Thyroid gland (tissue), 4 donors: ENCODE measurements at regions not wholly inside any gene's neighbourhood (a gene's known extent, or its start where the extent isn't known, plus 50 kb on each side); places are given as distances from the start of the nearest gene placed in this dataset.

Source experiments
- POLR2A ChIP-seq, 2 donors: fragments of 450-650 bp; IDR thresholded peaks; one replicate each; pipeline ENCODE4 v1.6.1; 2017; ENCODE audit warnings: antibody characterized with exemption in 2 of 2, mild to moderate bottlenecking in 2 of 2, moderate library complexity in 1 of 2
- TF ChIP-seq, protein P1 (sequence below), 6 experiments: fragments of 200-600 bp in 3 of 6; fragments of 450-650 bp in 3 of 6; sonication (generic) in 3 of 6; IDR thresholded peaks; one replicate each; pipeline ENCODE4 v1.5.1; 2016 to 2019; ENCODE audit warnings: antibody characterized with exemption in 6 of 6, mild to moderate bottlenecking in 2 of 6, inconsistent platforms in 1 of 6, moderate library complexity in 1 of 6

DNA sequence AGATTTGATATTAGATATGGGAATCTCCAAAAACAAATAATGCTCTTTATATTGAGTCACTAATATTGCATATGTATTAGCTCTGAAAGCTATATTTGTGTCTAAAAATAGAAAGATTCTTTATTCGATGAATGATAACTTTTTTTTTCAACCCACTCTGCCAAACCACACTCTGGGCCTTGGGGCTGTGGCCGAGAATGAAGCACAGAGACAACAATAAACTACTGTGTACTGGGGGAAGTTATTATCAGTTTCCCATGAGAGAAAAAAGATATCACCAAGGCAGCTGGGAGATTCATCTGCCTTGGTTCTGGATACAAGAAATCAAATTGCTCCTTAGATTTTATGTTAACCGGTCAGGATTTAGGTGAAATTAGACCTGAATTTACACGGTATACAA lies 762.2 kb downstream of the SUCLG1 start:
- TF ChIP-seq POLR2A (IDR thresholded peaks at IDR 0.05), result no peak
- TF ChIP-seq, protein P1, sequence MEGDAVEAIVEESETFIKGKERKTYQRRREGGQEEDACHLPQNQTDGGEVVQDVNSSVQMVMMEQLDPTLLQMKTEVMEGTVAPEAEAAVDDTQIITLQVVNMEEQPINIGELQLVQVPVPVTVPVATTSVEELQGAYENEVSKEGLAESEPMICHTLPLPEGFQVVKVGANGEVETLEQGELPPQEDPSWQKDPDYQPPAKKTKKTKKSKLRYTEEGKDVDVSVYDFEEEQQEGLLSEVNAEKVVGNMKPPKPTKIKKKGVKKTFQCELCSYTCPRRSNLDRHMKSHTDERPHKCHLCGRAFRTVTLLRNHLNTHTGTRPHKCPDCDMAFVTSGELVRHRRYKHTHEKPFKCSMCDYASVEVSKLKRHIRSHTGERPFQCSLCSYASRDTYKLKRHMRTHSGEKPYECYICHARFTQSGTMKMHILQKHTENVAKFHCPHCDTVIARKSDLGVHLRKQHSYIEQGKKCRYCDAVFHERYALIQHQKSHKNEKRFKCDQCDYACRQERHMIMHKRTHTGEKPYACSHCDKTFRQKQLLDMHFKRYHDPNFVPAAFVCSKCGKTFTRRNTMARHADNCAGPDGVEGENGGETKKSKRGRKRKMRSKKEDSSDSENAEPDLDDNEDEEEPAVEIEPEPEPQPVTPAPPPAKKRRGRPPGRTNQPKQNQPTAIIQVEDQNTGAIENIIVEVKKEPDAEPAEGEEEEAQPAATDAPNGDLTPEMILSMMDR (IDR thresholded peaks at IDR 0.05), result no peak
